Stomach (tissue), 4 donors: ENCODE measurements at regions not wholly inside any gene's neighbourhood (a gene's known extent, or its start where the extent isn't known, plus 50 kb on each side); places are given as distances from the start of the nearest gene placed in this dataset.
"Not testable (repeated sequence)": the region's sequence is repeated elsewhere in the genome, so short reads cannot be mapped to it uniquely, and the experiment has no call there.

Experiments
- POLR2A ChIP-seq, 4 donors: fragments of 450-650 bp; IDR thresholded peaks; one replicate each; pipeline ENCODE4 v1.6.1; 2016; ENCODE audit warnings: antibody characterized with exemption in 4 of 4, control low read depth in 2 of 4, mild to moderate bottlenecking in 1 of 4, moderate library complexity in 1 of 4
- TF ChIP-seq, protein P1 (sequence below), 7 experiments: fragments of 450-650 bp in 4 of 7; fragments of 200-600 bp in 3 of 7; sonication (generic) in 3 of 7; IDR thresholded peaks; one replicate each; pipeline ENCODE4 v1.5.1; 2016 to 2019; ENCODE audit warnings: antibody characterized with exemption in 7 of 7, control low read depth in 2 of 7, mild to moderate bottlenecking in 1 of 7

- not testable (repeated sequence) for TF ChIP-seq POLR2A (IDR thresholded peaks at IDR 0.05)
- TF ChIP-seq, protein P1, sequence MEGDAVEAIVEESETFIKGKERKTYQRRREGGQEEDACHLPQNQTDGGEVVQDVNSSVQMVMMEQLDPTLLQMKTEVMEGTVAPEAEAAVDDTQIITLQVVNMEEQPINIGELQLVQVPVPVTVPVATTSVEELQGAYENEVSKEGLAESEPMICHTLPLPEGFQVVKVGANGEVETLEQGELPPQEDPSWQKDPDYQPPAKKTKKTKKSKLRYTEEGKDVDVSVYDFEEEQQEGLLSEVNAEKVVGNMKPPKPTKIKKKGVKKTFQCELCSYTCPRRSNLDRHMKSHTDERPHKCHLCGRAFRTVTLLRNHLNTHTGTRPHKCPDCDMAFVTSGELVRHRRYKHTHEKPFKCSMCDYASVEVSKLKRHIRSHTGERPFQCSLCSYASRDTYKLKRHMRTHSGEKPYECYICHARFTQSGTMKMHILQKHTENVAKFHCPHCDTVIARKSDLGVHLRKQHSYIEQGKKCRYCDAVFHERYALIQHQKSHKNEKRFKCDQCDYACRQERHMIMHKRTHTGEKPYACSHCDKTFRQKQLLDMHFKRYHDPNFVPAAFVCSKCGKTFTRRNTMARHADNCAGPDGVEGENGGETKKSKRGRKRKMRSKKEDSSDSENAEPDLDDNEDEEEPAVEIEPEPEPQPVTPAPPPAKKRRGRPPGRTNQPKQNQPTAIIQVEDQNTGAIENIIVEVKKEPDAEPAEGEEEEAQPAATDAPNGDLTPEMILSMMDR (IDR thresholded peaks at IDR 0.05), result not testable (repeated sequence)
Measured at GRCh38 chr6:159392695-159393094, 223.5 kb downstream of the FNDC1 start.
